Esophagus muscularis mucosa (tissue), 3 donors: ENCODE measurements at regions not wholly inside any gene's neighbourhood (a gene's known extent, or its start where the extent isn't known, plus 50 kb on each side); places are given as distances from the start of the nearest gene placed in this dataset.

ENCODE experiments used
- POLR2A ChIP-seq: fragments of 450-650 bp; IDR thresholded peaks from one replicate; pipeline ENCODE4 v1.6.1; 2017; ENCODE audit warnings: antibody characterized with exemption, moderate library complexity, mild to moderate bottlenecking, low read depth
- TF ChIP-seq, protein P1 (sequence below), 3 experiments: fragments of 200-600 bp in 2 of 3; fragments of 450-650 bp in 1 of 3; sonication (generic) in 2 of 3; IDR thresholded peaks; one replicate each; pipeline ENCODE4 v1.5.1; 2017 to 2019; ENCODE audit warnings: antibody characterized with exemption in 3 of 3, mild to moderate bottlenecking in 2 of 3, moderate library complexity in 1 of 3

DNA sequence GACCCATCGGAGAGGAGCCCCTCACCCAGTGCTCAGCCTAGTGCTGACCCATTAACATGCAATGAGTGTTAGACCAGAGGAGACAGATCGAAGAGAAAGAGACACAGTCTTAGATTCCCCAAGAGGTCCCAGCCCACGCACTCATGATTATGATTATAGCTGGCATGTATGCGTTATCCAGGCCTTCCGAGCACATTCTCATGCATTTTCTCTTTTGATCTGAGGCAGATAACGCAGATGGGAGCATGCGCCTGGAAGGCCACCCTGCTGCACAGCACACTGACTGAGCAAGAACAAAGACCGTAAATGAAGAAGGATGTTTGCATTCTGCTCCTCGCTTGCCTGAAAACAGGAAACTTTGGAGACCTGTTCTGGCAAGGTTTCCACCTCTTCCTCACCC lies 232.7 kb downstream of the SOX9 start:
- TF ChIP-seq POLR2A, result no peak
- TF ChIP-seq, protein P1, sequence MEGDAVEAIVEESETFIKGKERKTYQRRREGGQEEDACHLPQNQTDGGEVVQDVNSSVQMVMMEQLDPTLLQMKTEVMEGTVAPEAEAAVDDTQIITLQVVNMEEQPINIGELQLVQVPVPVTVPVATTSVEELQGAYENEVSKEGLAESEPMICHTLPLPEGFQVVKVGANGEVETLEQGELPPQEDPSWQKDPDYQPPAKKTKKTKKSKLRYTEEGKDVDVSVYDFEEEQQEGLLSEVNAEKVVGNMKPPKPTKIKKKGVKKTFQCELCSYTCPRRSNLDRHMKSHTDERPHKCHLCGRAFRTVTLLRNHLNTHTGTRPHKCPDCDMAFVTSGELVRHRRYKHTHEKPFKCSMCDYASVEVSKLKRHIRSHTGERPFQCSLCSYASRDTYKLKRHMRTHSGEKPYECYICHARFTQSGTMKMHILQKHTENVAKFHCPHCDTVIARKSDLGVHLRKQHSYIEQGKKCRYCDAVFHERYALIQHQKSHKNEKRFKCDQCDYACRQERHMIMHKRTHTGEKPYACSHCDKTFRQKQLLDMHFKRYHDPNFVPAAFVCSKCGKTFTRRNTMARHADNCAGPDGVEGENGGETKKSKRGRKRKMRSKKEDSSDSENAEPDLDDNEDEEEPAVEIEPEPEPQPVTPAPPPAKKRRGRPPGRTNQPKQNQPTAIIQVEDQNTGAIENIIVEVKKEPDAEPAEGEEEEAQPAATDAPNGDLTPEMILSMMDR (IDR thresholded peaks at IDR 0.05), result no peak
